ENCODE measurements at regions not wholly inside any gene's neighbourhood (a gene's known extent, or its start where the extent isn't known, plus 50 kb on each side); places are given as distances from the start of the nearest gene placed in this dataset.

GRCh38 chr22:47694536-47695130 lies 932.2 kb downstream of the TBC1D22A start:
- TF ChIP-seq CTCF (IDR thresholded peaks at IDR 0.05) (no peak), POLR2A (IDR thresholded peaks at IDR 0.05) (no peak)

All from heart left ventricle (tissue), 13 donors.